SJSA1 (cell line): ENCODE measurements at regions not wholly inside any gene's neighbourhood (a gene's known extent, or its start where the extent isn't known, plus 50 kb on each side); places are given as distances from the start of the nearest gene placed in this dataset.
"Not testable (repeated sequence)": the region's sequence is repeated elsewhere in the genome, so short reads cannot be mapped to it uniquely, and the experiment has no call there.

ENCODE experiments used
- DNase-seq, 2 experiments: peaks; one replicate each; pipeline ENCODE4 v3.0.0-alpha.2; 2015 to 2020; ENCODE audit warnings: low spot score in 2 of 2, low read depth in 1 of 2
- H3K27ac ChIP-seq: fragments of 250-450 bp; sonication (Bioruptor Pico); 2 replicates; pipeline ENCODE4 v1.5.1; 2020; ENCODE audit warnings: mild to moderate bottlenecking, moderate library complexity
- H3K27me3 ChIP-seq: fragments of 250-450 bp; sonication (Bioruptor Pico); replicated peaks from 2 replicates; pipeline ENCODE4 v1.5.1; 2020; ENCODE audit warnings: mild to moderate bottlenecking, moderate library complexity
- H3K36me3 ChIP-seq: fragments of 250-450 bp; sonication (Bioruptor Pico); 2 replicates; pipeline ENCODE4 v1.5.1; 2020; ENCODE audit warnings: mild to moderate bottlenecking
- H3K4me1 ChIP-seq: fragments of 250-450 bp; sonication (Bioruptor Pico); replicated peaks from 2 replicates; pipeline ENCODE4 v1.6.1; 2021; ENCODE audit warnings: mild to moderate bottlenecking
- H3K4me3 ChIP-seq: fragments of 250-450 bp; sonication (Bioruptor Pico); 2 replicates; pipeline ENCODE4 v1.5.1; 2020; ENCODE audit warnings: mild to moderate bottlenecking
- H3K9me3 ChIP-seq: fragments of 250-450 bp; sonication (Bioruptor Pico); replicated peaks from 2 replicates; pipeline ENCODE4 v1.5.1; 2020; ENCODE audit warnings: mild to moderate bottlenecking

DNA sequence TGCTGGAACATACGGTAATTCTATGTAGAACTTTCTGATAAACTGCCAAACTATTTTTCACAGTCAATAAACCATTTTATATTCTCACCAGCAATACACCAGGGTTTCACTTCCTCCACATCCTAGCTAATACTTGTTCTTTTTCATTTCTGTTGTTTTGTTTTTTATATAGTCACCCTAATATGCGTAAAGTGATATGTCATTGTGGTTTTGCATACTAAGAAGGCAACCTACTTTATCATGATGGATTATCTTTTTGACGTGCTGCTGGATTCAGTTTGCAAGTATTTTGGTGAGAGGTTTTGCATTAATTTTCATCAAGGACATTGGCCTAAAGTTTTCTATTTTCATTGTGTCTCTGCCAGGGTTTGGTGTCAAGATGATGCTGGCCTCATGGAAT, 1384.1 kb downstream of the UQCRFS1 start:
- Histone ChIP-seq H3K9me3 (no peaks in the 10 kb centered on the region), H3K27ac (no peak overlapping the region), H3K27me3 (no peaks in the 10 kb centered on the region), H3K4me1 (no peaks in the 10 kb centered on the region), H3K4me3 (no peak overlapping the region), H3K36me3 (no peaks in the 10 kb centered on the region)
- no peak for DNase-seq

DNA sequence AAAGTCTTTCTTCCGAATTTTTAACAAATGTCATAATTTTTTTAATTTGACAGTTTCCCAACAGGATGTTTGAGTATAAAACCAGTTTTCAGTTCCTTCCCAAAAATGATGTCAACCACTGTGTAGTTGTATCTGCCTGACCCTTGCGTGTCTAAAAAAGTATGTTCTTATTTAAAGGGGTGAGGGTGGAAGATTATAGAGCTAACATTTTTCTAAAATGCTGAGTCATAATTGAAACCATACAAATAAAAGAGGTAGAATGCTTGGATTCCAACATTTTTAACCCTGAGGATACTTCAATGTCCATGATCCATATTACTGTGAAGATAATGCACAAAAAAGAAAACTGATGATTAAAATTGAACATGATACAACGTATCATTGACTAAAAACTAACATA, 1388.8 kb downstream of the UQCRFS1 start:
- DNase-seq, result no peak
- no peaks in the 10 kb centered on the region for H3K4me1 ChIP-seq
- H3K36me3 ChIP-seq, result no peaks in the 10 kb centered on the region

DNA sequence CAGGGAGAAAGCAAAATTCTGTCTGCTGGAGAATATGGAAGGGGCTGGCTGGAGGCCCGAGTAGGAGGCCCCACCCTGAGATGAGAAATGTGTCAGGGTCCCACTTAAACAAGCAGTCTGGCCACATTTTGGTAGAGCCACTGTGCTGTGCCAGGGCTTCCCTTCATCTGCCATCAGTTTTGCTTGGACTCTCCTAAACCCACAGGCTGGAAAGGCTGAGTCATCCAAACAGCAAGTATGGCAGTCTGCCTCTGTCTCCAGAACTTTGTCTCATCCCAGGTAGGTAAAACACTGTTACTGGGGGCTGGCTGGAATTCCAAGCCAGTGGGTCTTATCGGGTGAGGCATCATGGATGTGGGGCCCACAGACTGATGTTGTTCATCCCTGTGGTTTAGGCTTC, 1390.6 kb downstream of the UQCRFS1 start:
- no peaks in the 10 kb centered on the region for H3K36me3 ChIP-seq
- H3K27ac ChIP-seq, result no peak overlapping the region
- no peaks in the 10 kb centered on the region; the same call in 1 of the 2 replicates for H3K9me3 ChIP-seq
- H3K27me3 ChIP-seq, result no peaks in the 10 kb centered on the region
- no peak overlapping the region for H3K4me3 ChIP-seq
- no peaks in the 10 kb centered on the region for H3K4me1 ChIP-seq
- no peak for DNase-seq

More for the DNA sequence above, 1388.8 kb downstream of the UQCRFS1 start:
- Histone ChIP-seq H3K9me3 (no peaks in the 10 kb centered on the region), H3K27me3 (no peaks in the 10 kb centered on the region), H3K27ac (no peak overlapping the region), H3K4me3 (no peak overlapping the region)

DNA sequence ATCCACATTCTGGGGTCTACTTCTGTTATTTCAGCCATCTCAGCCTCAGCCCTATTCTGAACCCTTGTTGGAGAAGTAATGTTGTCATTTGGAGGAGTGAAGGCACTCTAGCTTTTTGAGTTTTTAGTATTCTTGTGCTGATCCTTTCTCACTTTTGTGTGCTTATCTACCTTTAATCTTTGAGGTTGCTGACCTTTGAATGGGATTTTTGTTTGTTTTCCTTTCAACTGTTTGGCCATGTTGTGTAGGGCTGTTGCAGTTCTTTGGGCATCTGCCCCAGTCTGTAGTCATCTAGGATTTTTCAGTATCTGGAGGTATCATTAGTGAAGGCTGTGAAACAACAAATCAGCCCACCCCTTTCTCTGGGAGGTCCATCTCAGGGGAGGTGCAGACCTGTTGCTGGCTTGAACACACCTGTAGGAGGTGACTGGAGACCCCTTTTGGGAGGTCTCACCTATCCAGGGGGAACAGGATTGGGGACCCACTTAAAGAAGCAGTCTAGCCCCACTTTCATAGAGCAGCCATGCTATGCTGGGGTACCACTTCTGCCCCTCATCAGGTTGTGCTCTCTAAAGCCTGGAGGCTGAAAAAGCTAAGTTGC, 1391.4 kb downstream of the UQCRFS1 start:
- H3K9me3 ChIP-seq, result no peaks in the 10 kb centered on the region; the same call in 1 of the 2 replicates
- no peaks in the 10 kb centered on the region for H3K27me3 ChIP-seq
- no peak overlapping the region for H3K4me3 ChIP-seq
- H3K27ac ChIP-seq, result no peak overlapping the region
- no peak for DNase-seq
- H3K4me1 ChIP-seq, result no peaks in the 10 kb centered on the region
- H3K36me3 ChIP-seq, result no peaks in the 10 kb centered on the region

DNA sequence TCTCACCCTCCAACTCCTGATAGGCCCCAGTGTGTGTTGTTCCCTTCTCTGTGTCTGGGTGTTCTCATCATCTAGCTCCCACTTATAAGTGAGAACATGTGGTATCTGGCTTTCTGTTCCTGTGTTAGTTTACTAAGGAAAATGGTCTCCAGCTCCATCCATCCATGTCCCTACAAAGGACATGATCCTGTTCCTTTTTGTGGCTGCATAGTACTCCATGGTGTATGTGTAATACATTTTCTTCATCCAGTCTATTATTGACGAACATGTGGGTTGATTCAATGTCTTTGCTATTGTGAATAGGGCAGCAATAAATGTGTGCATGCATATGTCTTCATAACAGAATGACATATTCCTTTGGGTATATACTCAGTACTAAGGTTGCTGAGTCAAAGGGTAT, 1397.0 kb downstream of the UQCRFS1 start:
- no peak for DNase-seq
- no peaks in the 10 kb centered on the region for H3K36me3 ChIP-seq
- H3K27ac ChIP-seq, result no peak overlapping the region
- H3K27me3 ChIP-seq, result no peaks in the 10 kb centered on the region
- H3K4me3 ChIP-seq, result no peak overlapping the region
- no peaks in the 10 kb centered on the region for H3K4me1 ChIP-seq
- H3K9me3 ChIP-seq, result no peaks in the 10 kb centered on the region; the same call in 1 of the 2 replicates

DNA sequence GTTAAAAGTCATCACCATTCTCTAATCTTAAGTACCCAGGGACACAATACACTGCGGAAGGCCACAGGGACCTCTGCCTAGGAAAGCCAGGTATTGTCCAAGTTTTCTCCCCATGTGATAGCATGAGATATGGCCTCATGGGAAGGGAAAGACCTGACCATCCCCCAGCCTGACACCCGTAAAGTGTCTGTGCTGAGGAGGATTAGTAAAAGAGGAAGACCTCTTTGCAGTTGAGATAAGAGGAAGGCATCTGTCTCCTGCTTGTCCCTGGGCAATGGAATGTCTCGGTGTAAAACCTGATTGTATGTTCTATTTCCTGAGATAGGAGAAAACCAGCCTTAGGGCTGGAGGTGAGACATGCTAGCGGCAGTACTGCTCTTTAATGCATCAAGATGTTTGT, 1398.1 kb downstream of the UQCRFS1 start:
- H3K27me3 ChIP-seq, H3K4me3 ChIP-seq, H3K4me1 ChIP-seq, DNase-seq, H3K36me3 ChIP-seq, H3K9me3 ChIP-seq, H3K27ac ChIP-seq: not testable (repeated sequence)

DNA sequence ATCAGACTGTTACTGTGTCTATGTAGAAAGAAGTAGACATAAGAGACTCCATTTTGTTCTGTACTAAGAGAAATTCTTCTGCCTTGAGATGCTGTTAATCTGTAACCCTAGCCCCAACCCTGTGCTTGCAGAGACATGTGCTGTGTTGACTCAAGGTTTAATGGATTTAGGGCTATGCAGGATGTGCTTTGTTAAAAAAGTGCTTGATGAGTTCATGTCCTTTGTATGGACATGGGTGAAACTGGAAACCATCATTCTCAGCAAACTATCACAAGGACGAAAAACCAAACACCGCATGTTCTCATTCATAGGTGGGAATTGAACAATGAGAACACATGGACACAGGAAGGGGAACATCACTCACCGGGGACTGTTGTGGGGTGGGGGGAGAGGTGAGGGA, 1398.7 kb downstream of the UQCRFS1 start:
- H3K36me3 ChIP-seq, DNase-seq, H3K27me3 ChIP-seq, H3K4me3 ChIP-seq, H3K4me1 ChIP-seq, H3K27ac ChIP-seq, H3K9me3 ChIP-seq: not testable (repeated sequence)

DNA sequence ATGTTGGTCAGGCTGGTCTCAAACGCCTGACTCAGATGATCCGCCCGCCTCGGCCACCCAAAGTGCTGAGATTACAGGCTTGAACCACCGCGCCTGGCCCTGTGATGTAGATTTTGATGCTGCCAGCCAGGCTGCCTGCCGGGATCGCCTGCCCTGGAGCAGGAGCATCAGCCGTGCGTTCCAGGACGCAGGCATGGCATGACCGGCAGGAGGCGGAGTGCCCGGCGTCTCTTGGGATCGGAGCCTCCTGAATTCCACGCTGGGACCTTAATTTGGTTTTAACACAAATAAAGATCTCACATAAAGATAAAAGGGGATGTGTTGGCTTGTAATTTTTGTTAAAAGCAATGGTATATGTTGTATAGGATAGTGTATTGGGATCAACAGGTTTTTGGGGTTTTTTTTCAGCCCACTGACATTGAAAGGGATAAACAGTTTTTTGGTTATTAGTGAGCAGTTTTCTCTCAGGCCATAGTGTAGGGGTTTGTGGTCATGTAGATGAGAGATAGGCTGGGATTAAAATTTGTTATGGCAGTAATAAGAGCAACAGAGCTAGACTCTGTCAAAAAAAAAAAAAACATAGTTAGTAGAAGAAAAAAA, 1406.4 kb downstream of the UQCRFS1 start:
- no peak overlapping the region for H3K4me3 ChIP-seq
- H3K27me3 ChIP-seq, result no peaks in the 10 kb centered on the region
- no peak for DNase-seq
- no peak overlapping the region for H3K27ac ChIP-seq
- no peaks in the 10 kb centered on the region for H3K36me3 ChIP-seq
- no peaks in the 10 kb centered on the region for H3K4me1 ChIP-seq
- H3K9me3 ChIP-seq, result no peaks in the 10 kb centered on the region

DNA sequence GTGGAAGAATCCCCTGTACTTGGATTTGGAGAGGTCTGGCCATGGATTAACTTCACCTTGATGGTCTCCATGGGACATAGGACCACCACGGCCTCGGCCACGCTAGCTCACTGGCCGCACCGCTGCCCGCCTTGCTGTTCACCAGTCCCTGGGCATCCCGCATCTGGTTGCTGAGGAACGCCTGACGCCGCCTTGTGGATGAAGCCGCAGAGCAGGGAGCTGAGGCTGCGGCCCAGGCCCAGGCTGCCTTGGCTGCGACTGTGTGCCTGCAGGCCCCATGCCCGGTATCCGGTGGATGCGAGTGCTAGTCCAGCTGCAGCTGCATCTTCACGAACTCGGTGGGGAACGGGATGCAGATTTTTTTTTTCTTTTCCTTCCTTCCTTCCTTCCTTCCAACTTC, 1407.1 kb downstream of the UQCRFS1 start:
- Histone ChIP-seq H3K36me3 (no peaks in the 10 kb centered on the region), H3K4me3 (no peak overlapping the region), H3K27me3 (no peaks in the 10 kb centered on the region), H3K9me3 (no peaks in the 10 kb centered on the region), H3K4me1 (no peaks in the 10 kb centered on the region), H3K27ac (no peak overlapping the region)
- DNase-seq, result no peak

DNA sequence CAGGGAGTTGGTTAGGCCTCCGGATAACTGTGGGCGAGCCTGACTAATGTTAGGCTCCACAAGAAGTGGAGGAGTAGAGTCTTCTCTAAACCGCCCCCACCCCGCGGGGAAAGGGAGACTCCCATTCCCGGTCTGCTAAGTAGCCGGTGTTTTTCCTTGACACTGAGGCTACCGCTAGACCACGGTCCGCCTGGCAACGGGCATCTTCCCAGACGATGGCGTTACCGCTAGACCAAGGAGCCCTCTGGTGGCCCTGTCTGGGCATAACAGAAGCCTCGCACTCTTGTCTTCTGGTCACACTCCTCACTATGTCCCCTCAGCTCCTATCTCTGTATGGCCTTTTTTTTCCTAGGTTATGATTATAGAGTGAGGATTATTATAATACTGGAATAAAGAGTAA, 1410.7 kb downstream of the UQCRFS1 start:
- not testable (repeated sequence) for DNase-seq, H3K9me3 ChIP-seq, H3K27me3 ChIP-seq, H3K4me3 ChIP-seq, H3K4me1 ChIP-seq, H3K36me3 ChIP-seq, H3K27ac ChIP-seq

DNA sequence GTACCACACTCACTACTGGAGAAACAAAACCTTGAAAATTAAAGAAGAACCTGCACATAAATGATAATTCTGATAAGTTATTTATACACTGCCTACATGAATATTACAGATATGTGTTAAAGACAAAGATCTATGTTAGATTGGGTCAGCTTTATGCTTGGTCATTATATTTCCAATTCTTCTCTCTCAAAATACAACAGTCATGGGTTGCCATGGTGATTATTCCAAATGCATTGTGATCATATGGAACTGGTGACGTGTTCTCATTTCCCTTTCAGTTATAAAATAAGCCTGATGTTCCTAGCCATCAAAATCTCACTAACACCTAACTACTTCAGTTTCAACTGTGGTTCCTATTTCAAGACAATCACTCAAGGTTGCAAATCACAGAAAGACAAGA, 1416.4 kb downstream of the UQCRFS1 start:
- no peaks in the 10 kb centered on the region for H3K9me3 ChIP-seq
- no peak for DNase-seq
- H3K4me3 ChIP-seq, result no peak overlapping the region
- H3K4me1 ChIP-seq, result peaks cover 6% of the 10 kb centered on the region; the same call in 1 of the 2 replicates
- H3K27ac ChIP-seq, result no peak overlapping the region
- peaks cover 11% of the 10 kb centered on the region for H3K36me3 ChIP-seq
- H3K27me3 ChIP-seq, result no peaks in the 10 kb centered on the region

DNA sequence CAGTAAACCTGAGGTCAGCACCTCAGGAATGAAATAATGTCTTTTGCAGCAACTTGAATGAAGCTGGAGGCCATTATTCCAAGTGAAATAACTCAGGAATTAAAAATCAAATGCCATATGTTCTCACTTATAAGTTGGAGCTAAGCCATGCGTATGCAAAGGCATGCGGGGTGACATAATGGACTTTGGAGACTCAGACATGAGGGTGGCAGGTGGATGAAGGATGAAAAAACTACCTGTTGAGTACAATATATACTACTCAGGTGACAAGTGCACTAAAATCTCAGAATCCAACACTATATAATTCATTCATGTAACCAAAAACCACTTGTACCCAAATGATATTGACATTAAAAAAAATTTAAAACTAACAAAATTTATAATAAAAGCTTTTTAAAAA, 1416.9 kb downstream of the UQCRFS1 start:
- no peaks in the 10 kb centered on the region for H3K9me3 ChIP-seq
- peaks cover 6% of the 10 kb centered on the region; the same call in 1 of the 2 replicates for H3K4me1 ChIP-seq
- H3K4me3 ChIP-seq, result no peak overlapping the region
- H3K27me3 ChIP-seq, result no peaks in the 10 kb centered on the region
- no peak overlapping the region for H3K27ac ChIP-seq
- no peak for DNase-seq
- H3K36me3 ChIP-seq, result peaks cover 11% of the 10 kb centered on the region

DNA sequence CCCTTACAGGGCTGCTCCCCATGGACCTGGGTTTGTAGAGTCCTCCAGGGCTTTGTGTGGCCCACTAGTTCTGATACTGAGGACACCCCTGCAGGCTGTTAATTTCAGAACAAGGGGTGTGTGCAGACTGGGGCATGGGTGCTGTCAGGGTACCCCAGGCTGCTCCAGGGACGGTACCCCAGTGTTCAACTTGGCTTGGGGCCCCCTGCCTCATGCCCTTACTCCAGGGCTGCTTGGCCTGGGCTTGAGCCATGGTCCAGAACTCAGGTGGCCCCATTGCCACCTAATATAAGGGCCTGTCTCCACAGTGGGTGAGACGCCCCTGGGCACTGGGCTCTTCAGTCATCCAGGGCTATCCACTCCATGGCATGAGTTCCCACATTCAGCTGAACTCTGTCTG, 1417.6 kb downstream of the UQCRFS1 start:
- H3K36me3 ChIP-seq, result peaks cover 11% of the 10 kb centered on the region
- no peak overlapping the region for H3K4me3 ChIP-seq
- no peaks in the 10 kb centered on the region for H3K27me3 ChIP-seq
- H3K4me1 ChIP-seq, result peaks cover 6% of the 10 kb centered on the region; the same call in 1 of the 2 replicates
- no peak for DNase-seq
- H3K27ac ChIP-seq, result no peak overlapping the region
- H3K9me3 ChIP-seq, result no peaks in the 10 kb centered on the region

DNA sequence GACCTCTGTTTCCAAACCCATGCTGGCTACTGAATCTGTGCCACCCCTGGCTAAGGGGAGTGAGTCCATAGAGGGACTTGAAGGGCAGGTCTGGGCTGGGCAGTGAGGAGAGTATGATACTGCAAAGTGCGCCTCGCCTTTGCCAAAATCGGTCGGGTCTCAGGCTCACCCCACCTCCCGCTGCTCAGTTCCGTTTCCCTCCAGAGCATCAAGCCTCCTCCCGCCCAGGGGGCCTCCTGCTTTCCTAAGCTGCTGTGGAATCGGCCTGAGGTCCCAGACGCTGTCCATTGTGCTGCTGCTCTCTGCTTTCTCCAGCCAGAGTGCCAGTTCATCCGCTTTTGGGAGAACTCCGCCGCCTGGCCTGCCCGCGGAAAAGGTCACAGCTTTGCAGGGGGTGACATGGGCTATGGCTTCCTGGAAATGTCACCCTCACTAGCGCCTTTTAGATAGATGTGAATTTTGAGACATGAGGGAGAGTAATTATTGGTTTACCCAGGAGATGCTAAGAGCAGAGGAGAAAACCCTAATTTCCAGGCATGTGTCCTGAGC, 1418.4 kb downstream of the UQCRFS1 start:
- peaks cover 6% of the 10 kb centered on the region; the same call in 1 of the 2 replicates for H3K4me1 ChIP-seq
- no peaks in the 10 kb centered on the region for H3K27me3 ChIP-seq
- H3K4me3 ChIP-seq, result peak overlapping the region; percentile 63
- peak overlapping the region; percentile 51 for H3K27ac ChIP-seq
- peak in 1 of 2 experiments; percentile 57 for DNase-seq
- H3K36me3 ChIP-seq, result peaks cover 11% of the 10 kb centered on the region
- H3K9me3 ChIP-seq, result no peaks in the 10 kb centered on the region
